Trophoblast cell (in vitro differentiated cells and primary cell): ENCODE measurements at regions not wholly inside any gene's neighbourhood (a gene's known extent, or its start where the extent isn't known, plus 50 kb on each side); places are given as distances from the start of the nearest gene placed in this dataset.
A peak's percentile ranks its signal among the peaks of the same experiment; 100 is the strongest.

Source experiments
- DNase-seq, 2 donors: peaks; one replicate each; pipeline ENCODE4 v3.0.0-alpha.2; 2016
- H2AFZ ChIP-seq: 2 replicates; pipeline ENCODE4 v1.6.1; 2013; ENCODE audit warnings: low read length, moderate library complexity, mild to moderate bottlenecking; ENCODE audit not compliant: insufficient read depth, poor library complexity
- H2AK5ac ChIP-seq: 2 replicates; pipeline ENCODE4 v1.6.1; 2013; ENCODE audit warnings: mild to moderate bottlenecking, low read length
- H2BK120ac ChIP-seq: 2 replicates; pipeline ENCODE4 v1.6.1; 2013; ENCODE audit warnings: low read length, mild to moderate bottlenecking, moderate library complexity; ENCODE audit not compliant: insufficient read depth, poor library complexity
- H2BK12ac ChIP-seq: 2 replicates; pipeline ENCODE4 v1.6.1; 2013; ENCODE audit warnings: mild to moderate bottlenecking, low read length, moderate library complexity
- H2BK5ac ChIP-seq: 2 replicates; pipeline ENCODE4 v1.6.1; 2013; ENCODE audit warnings: low read length, low read depth, moderate library complexity, mild to moderate bottlenecking; ENCODE audit not compliant: poor library complexity
- H3K14ac ChIP-seq: 2 replicates; pipeline ENCODE4 v1.6.1; 2013; ENCODE audit warnings: mild to moderate bottlenecking, low read length
- H3K18ac ChIP-seq: 2 replicates; pipeline ENCODE4 v1.6.1; 2013; ENCODE audit warnings: mild to moderate bottlenecking, low read length
- H3K23ac ChIP-seq: 2 replicates; pipeline ENCODE4 v1.6.1; 2013; ENCODE audit warnings: low read length
- H3K27ac ChIP-seq: 2 replicates; pipeline ENCODE4 v1.5.1; 2013; ENCODE audit warnings: low read depth, mild to moderate bottlenecking, inconsistent platforms, low read length, moderate library complexity
- H3K27me3 ChIP-seq: 2 replicates; pipeline ENCODE4 v1.6.1; 2013; ENCODE audit warnings: inconsistent platforms, mild to moderate bottlenecking, low read length, moderate library complexity; ENCODE audit not compliant: insufficient read depth
- H3K36me3 ChIP-seq, 2 experiments: 1 replicate in 1 of 2; 2 replicates in 1 of 2; pipeline ENCODE4 v1.6.1; 2013; ENCODE audit warnings: low read length in 2 of 2, mild to moderate bottlenecking in 2 of 2, moderate library complexity in 1 of 2; ENCODE audit not compliant: insufficient read depth in 2 of 2, control insufficient read depth in 1 of 2
- H3K4ac ChIP-seq: 2 replicates; pipeline ENCODE4 v1.6.1; 2013; ENCODE audit warnings: low read depth, mild to moderate bottlenecking, low read length, moderate library complexity
- H3K4me1 ChIP-seq, 2 experiments: 1 replicate in 1 of 2; 2 replicates in 1 of 2; pipeline ENCODE4 v1.6.1; 2013; ENCODE audit warnings: low read length in 2 of 2, mild to moderate bottlenecking in 2 of 2, moderate library complexity in 1 of 2; ENCODE audit not compliant: insufficient read depth in 2 of 2, control insufficient read depth in 1 of 2
- H3K4me2 ChIP-seq: 2 replicates; pipeline ENCODE4 v1.6.1; 2013; ENCODE audit warnings: inconsistent platforms, mild to moderate bottlenecking, low read length, moderate library complexity
- H3K4me3 ChIP-seq: 2 replicates; pipeline ENCODE4 v1.5.1; 2013; ENCODE audit warnings: mild to moderate bottlenecking, low read depth, low read length, inconsistent platforms
- H3K79me1 ChIP-seq: one replicate; pipeline ENCODE4 v1.6.1; 2013; ENCODE audit warnings: low read length
- H3K79me2 ChIP-seq: 2 replicates; pipeline ENCODE4 v1.6.1; 2013; ENCODE audit warnings: low read length, mild to moderate bottlenecking; ENCODE audit not compliant: control insufficient read depth, insufficient read depth, poor library complexity
- H3K9ac ChIP-seq: 2 replicates; pipeline ENCODE4 v1.6.1; 2013; ENCODE audit warnings: mild to moderate bottlenecking, low read length
- H3K9me3 ChIP-seq: 2 replicates; pipeline ENCODE4 v1.6.1; 2013; ENCODE audit warnings: low read depth, mild to moderate bottlenecking, control low read depth, inconsistent platforms, low read length; ENCODE audit not compliant: insufficient read depth
- H4K12ac ChIP-seq: 2 replicates; pipeline ENCODE4 v1.6.1; 2013; ENCODE audit warnings: low read depth, mild to moderate bottlenecking, low read length, moderate library complexity
- H4K8ac ChIP-seq: 2 replicates; pipeline ENCODE4 v1.6.1; 2013; ENCODE audit warnings: low read depth, mild to moderate bottlenecking, low read length, moderate library complexity
- H4K91ac ChIP-seq: one replicate; pipeline ENCODE4 v1.6.1; 2013; ENCODE audit warnings: low read depth, mild to moderate bottlenecking, low read length, moderate library complexity
- WGBS: extraction: QIAGEN DNeasy Blood & Tissue Kit; methylation state at CpG from one replicate; pipeline ENCODE4 v1.1.7; 2013; ENCODE audit warnings: missing lambda C conversion rate; ENCODE audit not compliant: insufficient read length, insufficient coverage; ENCODE audit errors: extremely low coverage; 5-methylcytosine and 5-hydroxymethylcytosine counted together

- H2BK5ac ChIP-seq = no peak overlapping the region
- no peaks in the 10 kb centered on the region for H3K79me1 ChIP-seq
- H3K18ac ChIP-seq = no peak overlapping the region
- no peak overlapping the region for H3K27ac ChIP-seq
- no peak overlapping the region for H2BK120ac ChIP-seq
- H4K91ac ChIP-seq = no peak overlapping the region
- DNase-seq = no peak
- no peak overlapping the region for H2AFZ ChIP-seq
- H3K9ac ChIP-seq = no peak overlapping the region
- H3K4ac ChIP-seq = no peak overlapping the region
- H3K79me2 ChIP-seq = no peaks in the 10 kb centered on the region
- H3K14ac ChIP-seq = no peak overlapping the region
- H3K36me3 ChIP-seq = no peaks in the 10 kb centered on the region
- no peak overlapping the region for H3K23ac ChIP-seq
- H4K12ac ChIP-seq = no peak overlapping the region
- H2AK5ac ChIP-seq = no peak overlapping the region
- no peaks in the 10 kb centered on the region for H3K4me1 ChIP-seq
- H3K27me3 ChIP-seq = no peaks in the 10 kb centered on the region
- H3K4me3 ChIP-seq = no peak overlapping the region
- no peak overlapping the region for H4K8ac ChIP-seq
- H2BK12ac ChIP-seq = no peak overlapping the region
- WGBS = no CpG with 5 or more reads among the region's 12 CpGs
- H3K9me3 ChIP-seq = peaks cover 3% of the 10 kb centered on the region
- H3K4me2 ChIP-seq = no peak overlapping the region
Measured at GRCh38 chr20:62583424-62583920, 58.8 kb upstream of the SLCO4A1 start.

GRCh38 chr20:62584671-62585460, 57.4 kb upstream of the SLCO4A1 start:
- Histone ChIP-seq H3K9ac (no peak overlapping the region), H2BK120ac (no peak overlapping the region), H3K4me3 (peak overlapping the region; percentile 41), H2AFZ (no peak overlapping the region), H3K79me2 (no peaks in the 10 kb centered on the region), H4K91ac (no peak overlapping the region), H3K27ac (no peak overlapping the region), H3K4me2 (no peak overlapping the region), H3K36me3 (no peaks in the 10 kb centered on the region), H3K18ac (no peak overlapping the region), H2BK5ac (no peak overlapping the region), H3K23ac (no peak overlapping the region), H3K14ac (no peak overlapping the region), H2AK5ac (no peak overlapping the region), H4K12ac (no peak overlapping the region), H3K9me3 (peaks cover 3% of the 10 kb centered on the region), H4K8ac (no peak overlapping the region), H3K79me1 (no peaks in the 10 kb centered on the region), H3K4ac (no peak overlapping the region), H2BK12ac (no peak overlapping the region), H3K27me3 (no peaks in the 10 kb centered on the region), H3K4me1 (no peaks in the 10 kb centered on the region)
- 100% methylated on average over 3 of the region's 16 CpGs for WGBS
- no peak for DNase-seq

- Histone ChIP-seq H2BK12ac (no peak overlapping the region), H2AK5ac (no peak overlapping the region), H2BK120ac (no peak overlapping the region), H3K4me1 (no peaks in the 10 kb centered on the region), H2BK5ac (no peak overlapping the region), H3K9ac (no peak overlapping the region), H3K9me3 (peaks cover 3% of the 10 kb centered on the region), H3K27me3 (no peaks in the 10 kb centered on the region), H2AFZ (no peak overlapping the region), H3K4me2 (no peak overlapping the region), H3K79me2 (no peaks in the 10 kb centered on the region), H3K14ac (no peak overlapping the region), H3K4me3 (peak overlapping the region; percentile 41), H3K23ac (no peak overlapping the region), H3K36me3 (no peaks in the 10 kb centered on the region), H3K27ac (no peak overlapping the region), H3K4ac (no peak overlapping the region), H4K12ac (no peak overlapping the region), H4K91ac (no peak overlapping the region), H3K18ac (no peak overlapping the region), H4K8ac (no peak overlapping the region), H3K79me1 (no peaks in the 10 kb centered on the region)
- no CpG with 5 or more reads among the region's 22 CpGs for WGBS
- no peak for DNase-seq
Measured at GRCh38 chr20:62585461-62585970, 56.8 kb upstream of the SLCO4A1 start.

- no CpG with 5 or more reads among the region's 8 CpGs for WGBS
Measured at GRCh38 chr20:62586799-62587198, 55.5 kb upstream of the SLCO4A1 start.

More at GRCh38 chr20:62586799-62587198, 55.5 kb upstream of the SLCO4A1 start:
- no peak overlapping the region for H2BK12ac ChIP-seq
- no peaks in the 10 kb centered on the region for H3K79me2 ChIP-seq
- no peaks in the 10 kb centered on the region for H3K4me1 ChIP-seq
- no peak overlapping the region for H2BK5ac ChIP-seq
- DNase-seq = no peak
- no peak overlapping the region for H3K4me3 ChIP-seq
- no peak overlapping the region for H3K23ac ChIP-seq
- H3K27me3 ChIP-seq = no peaks in the 10 kb centered on the region
- H3K36me3 ChIP-seq = no peaks in the 10 kb centered on the region
- no peak overlapping the region for H3K18ac ChIP-seq
- no peak overlapping the region for H2AK5ac ChIP-seq
- H3K4me2 ChIP-seq = no peak overlapping the region
- no peak overlapping the region for H4K91ac ChIP-seq
- no peak overlapping the region for H4K8ac ChIP-seq
- H3K9me3 ChIP-seq = peaks cover 7% of the 10 kb centered on the region
- no peak overlapping the region for H3K27ac ChIP-seq
- no peak overlapping the region for H3K14ac ChIP-seq
- no peaks in the 10 kb centered on the region for H3K79me1 ChIP-seq
- no peak overlapping the region for H3K4ac ChIP-seq
- H2BK120ac ChIP-seq = no peak overlapping the region
- H4K12ac ChIP-seq = no peak overlapping the region
- H3K9ac ChIP-seq = no peak overlapping the region
- no peak overlapping the region for H2AFZ ChIP-seq
